Gastrocnemius medialis (tissue), 4 donors: ENCODE measurements at regions not wholly inside any gene's neighbourhood (a gene's known extent, or its start where the extent isn't known, plus 50 kb on each side); places are given as distances from the start of the nearest gene placed in this dataset.

Source experiments
- ATAC-seq, 2 donors: fragments of 150-250 bp; one replicate each; pipeline ENCODE4 v1.9.1; 2016
- DNase-seq, 2 donors: peaks; one replicate each; pipeline ENCODE4 v3.0.0-alpha.2; 2019
- H3K27ac ChIP-seq, 4 donors: fragments of 200-600 bp; sonication (generic); 1 replicate in 1 of 4; 2 replicates in 3 of 4; pipeline ENCODE4 v1.5.1; 2016 to 2018; ENCODE audit warnings: mild to moderate bottlenecking in 2 of 4, moderate library complexity in 1 of 4
- H3K27me3 ChIP-seq, 3 donors: fragments of 200-600 bp; sonication (generic) in 2 of 3; 1 replicate in 1 of 3; 2 replicates in 2 of 3; pipeline versions ENCODE4 v1.5.1 to v1.6.0; 2016 to 2019; ENCODE audit warnings: mild to moderate bottlenecking in 1 of 3, moderate library complexity in 1 of 3
- H3K36me3 ChIP-seq, 2 donors: fragments of 200-600 bp; sonication (generic) in 1 of 2; one replicate each; pipeline ENCODE4 v1.5.1; 2017 to 2018
- H3K4me1 ChIP-seq, 2 donors: fragments of 200-600 bp; sonication (generic) in 1 of 2; one replicate each; pipeline ENCODE4 v1.5.1; 2016 to 2017; ENCODE audit warnings: mild to moderate bottlenecking in 2 of 2
- H3K4me3 ChIP-seq, 4 donors: fragments of 200-600 bp; sonication (generic) in 3 of 4; 1 replicate in 1 of 4; 2 replicates in 3 of 4; pipeline ENCODE4 v1.5.1; 2016 to 2019; ENCODE audit warnings: mild to moderate bottlenecking in 2 of 4
- H3K9me3 ChIP-seq, 3 donors: fragments of 200-600 bp; sonication (generic) in 2 of 3; 1 replicate in 1 of 3; 2 replicates in 2 of 3; pipeline ENCODE4 v1.5.1; 2016 to 2019
- CTCF ChIP-seq, 5 experiments: fragments of 450-650 bp in 3 of 5; fragments of 200-600 bp in 2 of 5; sonication (generic) in 2 of 5; IDR thresholded peaks in 4 of 5; conservative IDR thresholded peaks in 1 of 5; 1 replicate in 4 of 5; 2 replicates in 1 of 5; pipeline ENCODE4 v1.5.1; 2016 to 2019; ENCODE audit warnings: antibody characterized with exemption in 5 of 5, mild to moderate bottlenecking in 3 of 5, moderate library complexity in 3 of 5
- POLR2A ChIP-seq, 2 donors: fragments of 450-650 bp; IDR thresholded peaks; one replicate each; pipeline ENCODE4 v1.6.1; 2017; ENCODE audit warnings: antibody characterized with exemption in 2 of 2, mild to moderate bottlenecking in 2 of 2, moderate library complexity in 2 of 2
- in situ Hi-C, 4 donors: fragments of 200-750 bp; cut with MboI; loops; one replicate each; pipeline versions ENCODE4 v1.15.0 to v1.8.0; 2017; ENCODE audit warnings: low sequenced_read_pairs in 4 of 4
- intact Hi-C: fragments of 100-400 bp; cut with DNase I; formaldehyde crosslinking; loops from one replicate; pipeline ENCODE4 v1.15.1; 2023; ENCODE audit warnings: low total_unique reads

GRCh38 chr11:19313140-19313539 lies 72.4 kb upstream of the E2F8 start:
- Histone ChIP-seq H3K4me3 (no peak overlapping the region), H3K36me3 (no peaks in the 10 kb centered on the region), H3K4me1 (peaks cover 0 to 3% of the 10 kb centered on the region in 2 donors), H3K27me3 (no peaks in the 10 kb centered on the region), H3K27ac (no peak overlapping the region), H3K9me3 (no peaks in the 10 kb centered on the region)
- in situ Hi-C loops = loop anchor here (5.0 to 25.0 kb wide), 5 partner anchors 232 to 599 kb away; no protein-coding TSS in a partner anchor
- TF ChIP-seq CTCF (IDR thresholded peaks at IDR 0.05 in 4 of 5, conservative IDR thresholded peaks at IDR 0.05 in 1 of 5) = no peak
- no peak for TF ChIP-seq POLR2A (IDR thresholded peaks at IDR 0.05)
- DNase-seq (no peak), ATAC-seq (no peak)
- intact Hi-C loops = no loop called here

- intact Hi-C loops = loop anchor here (1.0 kb wide), 1 partner anchor 243 kb away; no protein-coding TSS in a partner anchor
- no peak for TF ChIP-seq POLR2A (IDR thresholded peaks at IDR 0.05)
- peak; percentile 26 to 76 (median 66) for TF ChIP-seq CTCF (IDR thresholded peaks at IDR 0.05 in 4 of 5, conservative IDR thresholded peaks at IDR 0.05 in 1 of 5)
- H3K9me3 ChIP-seq = no peaks in the 10 kb centered on the region
- no peaks in the 10 kb centered on the region for H3K36me3 ChIP-seq
- DNase-seq = peak in 1 of 2 donors; percentile 29
- ATAC-seq = peak; percentile 73 to 84
- no peaks in the 10 kb centered on the region for H3K27me3 ChIP-seq
- H3K4me1 ChIP-seq = peaks cover 0 to 3% of the 10 kb centered on the region in 2 donors
- H3K4me3 ChIP-seq = no peak overlapping the region
- no peak overlapping the region for H3K27ac ChIP-seq
- in situ Hi-C loops = loop anchor here (5.0 to 25.0 kb wide), 5 partner anchors 233 to 601 kb away; no protein-coding TSS in a partner anchor
These were observed 70.7 kb upstream of the E2F8 start for GRCh38 chr11:19311308-19312030.

- no peak overlapping the region for H3K4me3 ChIP-seq
- H3K27me3 ChIP-seq = no peaks in the 10 kb centered on the region
- H3K27ac ChIP-seq = no peak overlapping the region
- in situ Hi-C loops = loop anchor here in 2 of 4 donors (25.0 kb wide), 2 partner anchors 430 to 605 kb away; no protein-coding TSS in a partner anchor
- H3K4me1 ChIP-seq = no peaks in the 10 kb centered on the region
- no peak for ATAC-seq
- no peaks in the 10 kb centered on the region for H3K36me3 ChIP-seq
- TF ChIP-seq CTCF (IDR thresholded peaks at IDR 0.05 in 4 of 5, conservative IDR thresholded peaks at IDR 0.05 in 1 of 5) = no peak
- no peak for TF ChIP-seq POLR2A (IDR thresholded peaks at IDR 0.05)
- no peak for DNase-seq
- H3K9me3 ChIP-seq = no peaks in the 10 kb centered on the region
- intact Hi-C loops = no loop called here
These were observed 66.8 kb upstream of the E2F8 start for GRCh38 chr11:19307498-19307897.

GRCh38 chr11:19306179-19306944 lies 65.6 kb upstream of the E2F8 start:
- in situ Hi-C loops = loop anchor here in 2 of 4 donors (25.0 kb wide), 2 partner anchors 431 to 606 kb away; no protein-coding TSS in a partner anchor
- ATAC-seq = no peak
- Histone ChIP-seq H3K4me3 (no peak overlapping the region), H3K27ac (no peak overlapping the region), H3K4me1 (no peaks in the 10 kb centered on the region), H3K27me3 (no peaks in the 10 kb centered on the region), H3K9me3 (no peaks in the 10 kb centered on the region), H3K36me3 (no peaks in the 10 kb centered on the region)
- DNase-seq = no peak
- TF ChIP-seq POLR2A (IDR thresholded peaks at IDR 0.05) (no peak), CTCF (IDR thresholded peaks at IDR 0.05 in 4 of 5, conservative IDR thresholded peaks at IDR 0.05 in 1 of 5) (no peak)
- intact Hi-C loops = no loop called here
